SK-N-MC (cell line): ENCODE measurements at regions not wholly inside any gene's neighbourhood (a gene's known extent, or its start where the extent isn't known, plus 50 kb on each side); places are given as distances from the start of the nearest gene placed in this dataset.

Experiments
- EZH2 ChIP-seq: fragments of 200-600 bp; sonication (generic); IDR thresholded peaks from one replicate; pipeline ENCODE4 v1.6.1; 2017; ENCODE audit warnings: antibody characterized with exemption
- FOXP2 ChIP-seq: optimal IDR thresholded peaks from 2 replicates; pipeline ENCODE3; 2011; ENCODE audit warnings: mild to moderate bottlenecking, moderate library complexity; ENCODE audit not compliant: insufficient read depth; ENCODE audit errors: extremely low read length, control extremely low read depth
- POLR2AphosphoS5 ChIP-seq: IDR thresholded peaks from 2 replicates; pipeline ENCODE4 v1.6.1; 2012; ENCODE audit warnings: mild to moderate bottlenecking, low read depth, low read length, borderline replicate concordance

DNA sequence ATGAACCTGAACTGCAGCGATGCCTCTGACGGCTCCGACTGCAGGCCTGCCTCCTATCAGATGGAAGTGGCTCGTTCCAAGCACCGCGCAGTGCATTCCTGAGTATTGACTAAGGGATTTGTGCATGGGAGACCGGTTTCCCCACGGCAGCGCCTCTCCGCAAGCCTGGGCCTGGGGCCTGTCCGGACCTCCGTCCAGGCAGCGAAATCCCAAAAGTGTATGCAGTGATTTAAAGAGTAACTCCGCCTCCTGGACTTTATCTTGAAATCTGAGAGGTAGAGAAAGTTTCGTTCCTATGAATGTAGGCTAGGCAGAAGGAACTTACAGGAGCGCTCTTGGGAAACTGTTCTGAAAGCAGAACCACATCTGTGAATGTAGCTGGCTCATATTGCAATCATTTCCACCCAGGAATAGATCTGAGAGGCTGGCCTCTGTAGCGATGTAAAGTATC lies 106.2 kb upstream of the CELF2 start:
- TF ChIP-seq FOXP2: no peak
- TF ChIP-seq EZH2: no peak
- no peak for TF ChIP-seq POLR2AphosphoS5
